Lower lobe of right lung (tissue), 2 donors: ENCODE measurements at regions not wholly inside any gene's neighbourhood (a gene's known extent, or its start where the extent isn't known, plus 50 kb on each side); places are given as distances from the start of the nearest gene placed in this dataset.
A peak's percentile ranks its signal among the peaks of the same experiment; 100 is the strongest.

Experiments
- ATAC-seq, 2 donors: fragments of 200-7000 bp; cut with Tn5 transposase; one replicate each; pipeline ENCODE4 v1.9.1; 2020 to 2022; ENCODE audit warnings: mild to moderate bottlenecking in 2 of 2, moderate library complexity in 2 of 2
- DNase-seq: peaks from one replicate; pipeline ENCODE4 v3.0.0-alpha.2; 2020
- H3K27ac ChIP-seq: fragments of 200-600 bp; one replicate; pipeline ENCODE4 v1.8.0; 2022
- H3K27me3 ChIP-seq: fragments of 200-600 bp; one replicate; pipeline ENCODE4 v1.8.0; 2022; ENCODE audit warnings: low read depth
- H3K36me3 ChIP-seq: fragments of 200-600 bp; one replicate; pipeline ENCODE4 v1.8.0; 2022; ENCODE audit warnings: mild to moderate bottlenecking
- H3K4me1 ChIP-seq: fragments of 200-600 bp; one replicate; pipeline ENCODE4 v1.8.0; 2022
- H3K4me3 ChIP-seq: fragments of 200-600 bp; one replicate; pipeline ENCODE4 v1.8.0; 2022; ENCODE audit warnings: mild to moderate bottlenecking
- H3K9me3 ChIP-seq: fragments of 200-600 bp; one replicate; pipeline ENCODE4 v1.8.0; 2022
- CTCF ChIP-seq: fragments of 200-600 bp; IDR thresholded peaks from one replicate; pipeline ENCODE4 v1.8.0; 2022; ENCODE audit warnings: antibody characterized with exemption, mild to moderate bottlenecking
- intact Hi-C: fragments of 100-400 bp; cut with DNase I; formaldehyde crosslinking; loops from one replicate; pipeline ENCODE4 v1.11.0; 2022
- donor health status: DM: no; HTN: yes; CAD: no; lungs with severe emphysema.

GRCh38 chr5:89457411-89458331 lies 574.7 kb upstream of the MEF2C start:
- DNase-seq, result no peak
- no peak for TF ChIP-seq CTCF
- H3K27ac ChIP-seq, result peak overlapping the region; percentile 12

GRCh38 chr5:89452081-89452480 lies 569.1 kb upstream of the MEF2C start:
- Histone ChIP-seq H3K4me1 (no peaks in the 10 kb centered on the region), H3K27ac (no peak overlapping the region), H3K36me3 (no peaks in the 10 kb centered on the region), H3K9me3 (no peaks in the 10 kb centered on the region), H3K4me3 (no peak overlapping the region), H3K27me3 (no peaks in the 10 kb centered on the region)
- DNase-seq (no peak), ATAC-seq (no peak)
- intact Hi-C loops, result no loop called here
- TF ChIP-seq CTCF, result no peak

More at GRCh38 chr5:89457411-89458331, 574.7 kb upstream of the MEF2C start:
- Histone ChIP-seq H3K4me3 (no peak overlapping the region), H3K9me3 (no peaks in the 10 kb centered on the region), H3K36me3 (no peaks in the 10 kb centered on the region), H3K4me1 (peaks cover 3% of the 10 kb centered on the region), H3K27me3 (no peaks in the 10 kb centered on the region)
- ATAC-seq, result peak; percentile 54 to 82
- intact Hi-C loops, result no loop called here

GRCh38 chr5:89451263-89451662 lies 568.3 kb upstream of the MEF2C start:
- H3K27me3 ChIP-seq, result no peaks in the 10 kb centered on the region
- DNase-seq (no peak), ATAC-seq (no peak)
- no peaks in the 10 kb centered on the region for H3K9me3 ChIP-seq
- H3K4me3 ChIP-seq, result no peak overlapping the region
- H3K4me1 ChIP-seq, result no peaks in the 10 kb centered on the region
- no peaks in the 10 kb centered on the region for H3K36me3 ChIP-seq
- intact Hi-C loops, result no loop called here
- no peak for TF ChIP-seq CTCF
- H3K27ac ChIP-seq, result no peak overlapping the region

GRCh38 chr5:89450149-89450538 lies 567.2 kb upstream of the MEF2C start:
- no peak for TF ChIP-seq CTCF
- Histone ChIP-seq H3K27ac (no peak overlapping the region), H3K27me3 (no peaks in the 10 kb centered on the region), H3K4me1 (no peaks in the 10 kb centered on the region), H3K36me3 (no peaks in the 10 kb centered on the region), H3K4me3 (no peak overlapping the region), H3K9me3 (no peaks in the 10 kb centered on the region)
- no peak for ATAC-seq
- intact Hi-C loops, result no loop called here
- DNase-seq, result no peak

GRCh38 chr5:89449392-89450148 lies 566.6 kb upstream of the MEF2C start:
- Histone ChIP-seq H3K27me3 (no peaks in the 10 kb centered on the region), H3K4me1 (no peaks in the 10 kb centered on the region), H3K27ac (no peak overlapping the region), H3K9me3 (no peaks in the 10 kb centered on the region), H3K36me3 (no peaks in the 10 kb centered on the region), H3K4me3 (no peak overlapping the region)
- no peak for ATAC-seq
- DNase-seq, result no peak
- intact Hi-C loops, result no loop called here
- no peak for TF ChIP-seq CTCF
